ENCODE measurements at regions not wholly inside any gene's neighbourhood (a gene's known extent, or its start where the extent isn't known, plus 50 kb on each side); places are given as distances from the start of the nearest gene placed in this dataset.

- H3K36me3 ChIP-seq (ENCODE audit: control insufficient read depth in 2 of 2, insufficient read depth in 2 of 2, low read length in 1 of 2): no peaks in the 10 kb centered on the region
- H3K4me1 ChIP-seq (ENCODE audit: control insufficient read depth, insufficient read depth, low read length): no peaks in the 10 kb centered on the region
- H3K27ac ChIP-seq (ENCODE audit: control insufficient read depth, insufficient read depth): no peak overlapping the region
- no peaks in the 10 kb centered on the region for H3K79me2 ChIP-seq (ENCODE audit: control insufficient read depth, insufficient read depth, low read length)
- no peak for FAIRE-seq
- no peak overlapping the region for H2AFZ ChIP-seq (ENCODE audit: control insufficient read depth, low read depth, low read length)
- CTCF ChIA-PET: no interaction called here
- no peak overlapping the region for H3K4me3 ChIP-seq
- SMC1A ChIA-PET (ENCODE audit: uncharacterized antibody, unreplicated experiment): no interaction called here
- no peaks in the 10 kb centered on the region; the same call in 2 of the 3 replicates for H3K9me3 ChIP-seq (replicated peaks; ENCODE audit: control insufficient read depth, insufficient read depth, low read length)
- no peak for DNase-seq (ENCODE audit: low read depth, low spot score)
- intact Hi-C loops (cut with micrococcal nuclease; ENCODE audit: unreplicated experiment): no loop called here
- no peaks in the 10 kb centered on the region for H3K27me3 ChIP-seq (replicated peaks in 1 of 2; ENCODE audit: control insufficient read depth in 2 of 2, insufficient read depth in 2 of 2, low read length in 1 of 2)
- in situ Hi-C loops (cut with MboI): no loop called here
- BruUV-seq (replicated peaks): no TSS peak
- ATAC-seq: no peak
- 34% methylated on average over 33 of the region's 34 CpGs for WGBS (ENCODE audit: insufficient coverage, insufficient replicate concordance, low lambda C conversion rate, missing lambda C conversion rate)
- POLR2A ChIA-PET: no interaction called here
- H3K9ac ChIP-seq (ENCODE audit: control insufficient read depth, insufficient read depth, low read length): no peak overlapping the region
- no peaks in the 10 kb centered on the region for H4K20me1 ChIP-seq (ENCODE audit: control insufficient read depth, insufficient read depth)
- RAD21 ChIA-PET (ENCODE audit: unreplicated experiment): no interaction called here
- H3K4me2 ChIP-seq (ENCODE audit: control insufficient read depth, insufficient read depth): no peak overlapping the region
- TF ChIP-seq, protein P1, sequence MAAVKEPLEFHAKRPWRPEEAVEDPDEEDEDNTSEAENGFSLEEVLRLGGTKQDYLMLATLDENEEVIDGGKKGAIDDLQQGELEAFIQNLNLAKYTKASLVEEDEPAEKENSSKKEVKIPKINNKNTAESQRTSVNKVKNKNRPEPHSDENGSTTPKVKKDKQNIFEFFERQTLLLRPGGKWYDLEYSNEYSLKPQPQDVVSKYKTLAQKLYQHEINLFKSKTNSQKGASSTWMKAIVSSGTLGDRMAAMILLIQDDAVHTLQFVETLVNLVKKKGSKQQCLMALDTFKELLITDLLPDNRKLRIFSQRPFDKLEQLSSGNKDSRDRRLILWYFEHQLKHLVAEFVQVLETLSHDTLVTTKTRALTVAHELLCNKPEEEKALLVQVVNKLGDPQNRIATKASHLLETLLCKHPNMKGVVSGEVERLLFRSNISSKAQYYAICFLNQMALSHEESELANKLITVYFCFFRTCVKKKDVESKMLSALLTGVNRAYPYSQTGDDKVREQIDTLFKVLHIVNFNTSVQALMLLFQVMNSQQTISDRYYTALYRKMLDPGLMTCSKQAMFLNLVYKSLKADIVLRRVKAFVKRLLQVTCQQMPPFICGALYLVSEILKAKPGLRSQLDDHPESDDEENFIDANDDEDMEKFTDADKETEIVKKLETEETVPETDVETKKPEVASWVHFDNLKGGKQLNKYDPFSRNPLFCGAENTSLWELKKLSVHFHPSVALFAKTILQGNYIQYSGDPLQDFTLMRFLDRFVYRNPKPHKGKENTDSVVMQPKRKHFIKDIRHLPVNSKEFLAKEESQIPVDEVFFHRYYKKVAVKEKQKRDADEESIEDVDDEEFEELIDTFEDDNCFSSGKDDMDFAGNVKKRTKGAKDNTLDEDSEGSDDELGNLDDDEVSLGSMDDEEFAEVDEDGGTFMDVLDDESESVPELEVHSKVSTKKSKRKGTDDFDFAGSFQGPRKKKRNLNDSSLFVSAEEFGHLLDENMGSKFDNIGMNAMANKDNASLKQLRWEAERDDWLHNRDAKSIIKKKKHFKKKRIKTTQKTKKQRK (IDR thresholded peaks at IDR 0.05; ENCODE audit: low read depth, low read length): no peak
- no peak for TF ChIP-seq MEF2A (IDR thresholded peaks at IDR 0.05; ENCODE audit: insufficient read depth, low read depth, low read length)
- TF ChIP-seq, protein P2, sequence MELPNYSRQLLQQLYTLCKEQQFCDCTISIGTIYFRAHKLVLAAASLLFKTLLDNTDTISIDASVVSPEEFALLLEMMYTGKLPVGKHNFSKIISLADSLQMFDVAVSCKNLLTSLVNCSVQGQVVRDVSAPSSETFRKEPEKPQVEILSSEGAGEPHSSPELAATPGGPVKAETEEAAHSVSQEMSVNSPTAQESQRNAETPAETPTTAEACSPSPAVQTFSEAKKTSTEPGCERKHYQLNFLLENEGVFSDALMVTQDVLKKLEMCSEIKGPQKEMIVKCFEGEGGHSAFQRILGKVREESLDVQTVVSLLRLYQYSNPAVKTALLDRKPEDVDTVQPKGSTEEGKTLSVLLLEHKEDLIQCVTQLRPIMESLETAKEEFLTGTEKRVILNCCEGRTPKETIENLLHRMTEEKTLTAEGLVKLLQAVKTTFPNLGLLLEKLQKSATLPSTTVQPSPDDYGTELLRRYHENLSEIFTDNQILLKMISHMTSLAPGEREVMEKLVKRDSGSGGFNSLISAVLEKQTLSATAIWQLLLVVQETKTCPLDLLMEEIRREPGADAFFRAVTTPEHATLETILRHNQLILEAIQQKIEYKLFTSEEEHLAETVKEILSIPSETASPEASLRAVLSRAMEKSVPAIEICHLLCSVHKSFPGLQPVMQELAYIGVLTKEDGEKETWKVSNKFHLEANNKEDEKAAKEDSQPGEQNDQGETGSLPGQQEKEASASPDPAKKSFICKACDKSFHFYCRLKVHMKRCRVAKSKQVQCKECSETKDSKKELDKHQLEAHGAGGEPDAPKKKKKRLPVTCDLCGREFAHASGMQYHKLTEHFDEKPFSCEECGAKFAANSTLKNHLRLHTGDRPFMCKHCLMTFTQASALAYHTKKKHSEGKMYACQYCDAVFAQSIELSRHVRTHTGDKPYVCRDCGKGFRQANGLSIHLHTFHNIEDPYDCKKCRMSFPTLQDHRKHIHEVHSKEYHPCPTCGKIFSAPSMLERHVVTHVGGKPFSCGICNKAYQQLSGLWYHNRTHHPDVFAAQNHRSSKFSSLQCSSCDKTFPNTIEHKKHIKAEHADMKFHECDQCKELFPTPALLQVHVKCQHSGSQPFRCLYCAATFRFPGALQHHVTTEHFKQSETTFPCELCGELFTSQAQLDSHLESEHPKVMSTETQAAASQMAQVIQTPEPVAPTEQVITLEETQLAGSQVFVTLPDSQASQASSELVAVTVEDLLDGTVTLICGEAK (IDR thresholded peaks at IDR 0.05; ENCODE audit: borderline replicate concordance): no peak
- no peak for TF ChIP-seq NKRF (conservative IDR thresholded peaks at IDR 0.05)
- TF ChIP-seq MTA2 (IDR thresholded peaks at IDR 0.05; ENCODE audit: low read depth): no peak
- TF ChIP-seq, protein P3, sequence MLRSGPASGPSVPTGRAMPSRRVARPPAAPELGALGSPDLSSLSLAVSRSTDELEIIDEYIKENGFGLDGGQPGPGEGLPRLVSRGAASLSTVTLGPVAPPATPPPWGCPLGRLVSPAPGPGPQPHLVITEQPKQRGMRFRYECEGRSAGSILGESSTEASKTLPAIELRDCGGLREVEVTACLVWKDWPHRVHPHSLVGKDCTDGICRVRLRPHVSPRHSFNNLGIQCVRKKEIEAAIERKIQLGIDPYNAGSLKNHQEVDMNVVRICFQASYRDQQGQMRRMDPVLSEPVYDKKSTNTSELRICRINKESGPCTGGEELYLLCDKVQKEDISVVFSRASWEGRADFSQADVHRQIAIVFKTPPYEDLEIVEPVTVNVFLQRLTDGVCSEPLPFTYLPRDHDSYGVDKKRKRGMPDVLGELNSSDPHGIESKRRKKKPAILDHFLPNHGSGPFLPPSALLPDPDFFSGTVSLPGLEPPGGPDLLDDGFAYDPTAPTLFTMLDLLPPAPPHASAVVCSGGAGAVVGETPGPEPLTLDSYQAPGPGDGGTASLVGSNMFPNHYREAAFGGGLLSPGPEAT (IDR thresholded peaks at IDR 0.05; ENCODE audit: low read depth): no peak
- TF ChIP-seq ZNF622 (IDR thresholded peaks at IDR 0.05): no peak
- no peak for TF ChIP-seq EP300 (IDR thresholded peaks at IDR 0.05; ENCODE audit: borderline replicate concordance in 1 of 2, control insufficient read depth in 1 of 2, low read depth in 2 of 2, low read length in 2 of 2)
- TF ChIP-seq, protein P4, sequence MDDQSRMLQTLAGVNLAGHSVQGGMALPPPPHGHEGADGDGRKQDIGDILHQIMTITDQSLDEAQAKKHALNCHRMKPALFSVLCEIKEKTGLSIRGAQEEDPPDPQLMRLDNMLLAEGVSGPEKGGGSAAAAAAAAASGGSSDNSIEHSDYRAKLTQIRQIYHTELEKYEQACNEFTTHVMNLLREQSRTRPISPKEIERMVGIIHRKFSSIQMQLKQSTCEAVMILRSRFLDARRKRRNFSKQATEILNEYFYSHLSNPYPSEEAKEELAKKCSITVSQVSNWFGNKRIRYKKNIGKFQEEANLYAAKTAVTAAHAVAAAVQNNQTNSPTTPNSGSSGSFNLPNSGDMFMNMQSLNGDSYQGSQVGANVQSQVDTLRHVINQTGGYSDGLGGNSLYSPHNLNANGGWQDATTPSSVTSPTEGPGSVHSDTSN (IDR thresholded peaks at IDR 0.05; ENCODE audit: insufficient replicate concordance, low read depth, low read length): no peak
These were observed 110.0 kb downstream of the PDGFA start for GRCh38 chr7:409339-410281.

Measured in GM12878 (cell line).